ENCODE measurements at regions not wholly inside any gene's neighbourhood (a gene's known extent, or its start where the extent isn't known, plus 50 kb on each side); places are given as distances from the start of the nearest gene placed in this dataset.
A peak's percentile ranks its signal among the peaks of the same experiment; 100 is the strongest.

- Histone ChIP-seq H3K4me1 (ENCODE audit: control insufficient read depth, insufficient read depth, low read length, poor library complexity, severe bottlenecking) (peaks cover 13% of the 10 kb centered on the region), H3K36me3 (ENCODE audit: control insufficient read depth, insufficient read depth, low read length) (no peaks in the 10 kb centered on the region), H3K9me3 (ENCODE audit: control insufficient read depth, low read length) (no peaks in the 10 kb centered on the region), H3K27ac (ENCODE audit: low read depth, low read length, severe bottlenecking) (no peak overlapping the region), H3K4me3 (ENCODE audit: extremely low read depth, insufficient read depth, low read length, poor library complexity, severe bottlenecking) (no peak overlapping the region)
- WGBS, 2 experiments (ENCODE audit: insufficient coverage in 2 of 2), result 86 to 100% methylated on average over 1 to 2 of the region's 3 CpGs
These were observed 445.7 kb upstream of the TRPC7 start for GRCh38 chr5:136811086-136811485.

- H3K4me1 ChIP-seq (ENCODE audit: control insufficient read depth, insufficient read depth, low read length, poor library complexity, severe bottlenecking), result peaks cover 13% of the 10 kb centered on the region
- WGBS, 2 experiments (ENCODE audit: insufficient coverage in 2 of 2), result 93 to 96% methylated on average over 3 to 5 of the region's 5 CpGs
- no peak overlapping the region for H3K27ac ChIP-seq (ENCODE audit: low read depth, low read length, severe bottlenecking)
- H3K9me3 ChIP-seq (ENCODE audit: control insufficient read depth, low read length), result no peaks in the 10 kb centered on the region
- no peaks in the 10 kb centered on the region for H3K36me3 ChIP-seq (ENCODE audit: control insufficient read depth, insufficient read depth, low read length)
- no peak overlapping the region for H3K4me3 ChIP-seq (ENCODE audit: extremely low read depth, insufficient read depth, low read length, poor library complexity, severe bottlenecking)
These were observed 445.0 kb upstream of the TRPC7 start for GRCh38 chr5:136810261-136810801.

DNA sequence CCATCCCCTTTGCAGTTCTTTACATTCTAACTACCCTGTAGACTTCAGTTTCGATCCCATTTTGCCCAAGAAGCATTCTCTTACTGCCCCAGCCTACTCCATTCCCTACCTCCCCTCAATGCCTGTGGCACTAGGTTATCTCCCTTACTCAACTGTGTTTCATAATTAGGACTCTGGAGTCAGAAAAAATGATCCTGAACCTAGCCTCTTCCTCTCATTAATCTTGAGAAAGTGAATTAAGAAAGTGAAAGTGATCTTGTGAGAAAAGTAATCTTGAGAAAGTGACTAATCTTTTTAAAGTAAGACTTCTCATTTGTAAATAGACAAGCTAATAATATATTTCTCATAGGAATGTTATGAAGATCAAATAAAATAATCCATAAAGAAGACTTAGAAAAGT lies 444.0 kb upstream of the TRPC7 start:
- H3K4me3 ChIP-seq (ENCODE audit: extremely low read depth, insufficient read depth, low read length, poor library complexity, severe bottlenecking), result no peak overlapping the region
- H3K36me3 ChIP-seq (ENCODE audit: control insufficient read depth, insufficient read depth, low read length), result no peaks in the 10 kb centered on the region
- no peak overlapping the region for H3K27ac ChIP-seq (ENCODE audit: low read depth, low read length, severe bottlenecking)
- no peaks in the 10 kb centered on the region for H3K9me3 ChIP-seq (ENCODE audit: control insufficient read depth, low read length)
- H3K4me1 ChIP-seq (ENCODE audit: control insufficient read depth, insufficient read depth, low read length, poor library complexity, severe bottlenecking), result peaks cover 13% of the 10 kb centered on the region
- WGBS, 2 experiments (ENCODE audit: insufficient coverage in 2 of 2), result 91 to 100% methylated on average over 1 of the region's 1 CpG

DNA sequence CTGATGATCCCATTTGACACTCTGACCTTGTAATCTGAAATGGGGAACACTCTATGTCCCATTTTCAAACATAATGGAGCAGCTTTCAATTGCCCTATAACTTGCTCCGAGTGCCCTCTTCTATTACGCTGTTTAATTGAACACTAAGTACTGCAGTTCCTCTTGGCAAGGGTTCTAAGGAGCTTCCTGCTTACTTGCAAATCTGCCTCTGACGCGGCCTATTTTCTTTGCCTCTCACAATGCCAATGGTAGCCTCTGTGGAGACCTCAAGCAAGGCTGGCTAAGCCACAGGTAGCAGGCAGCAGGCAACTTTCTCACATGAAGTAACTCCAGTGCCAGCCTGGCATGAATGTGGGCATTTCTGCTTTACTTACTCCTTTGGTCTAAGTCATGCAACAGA lies 443.4 kb upstream of the TRPC7 start:
- Histone ChIP-seq H3K9me3 (ENCODE audit: control insufficient read depth, low read length) (no peaks in the 10 kb centered on the region), H3K27ac (ENCODE audit: low read depth, low read length, severe bottlenecking) (no peak overlapping the region), H3K4me3 (ENCODE audit: extremely low read depth, insufficient read depth, low read length, poor library complexity, severe bottlenecking) (no peak overlapping the region), H3K4me1 (ENCODE audit: control insufficient read depth, insufficient read depth, low read length, poor library complexity, severe bottlenecking) (peaks cover 13% of the 10 kb centered on the region), H3K36me3 (ENCODE audit: control insufficient read depth, insufficient read depth, low read length) (no peaks in the 10 kb centered on the region)
- WGBS, 2 experiments (ENCODE audit: insufficient coverage in 2 of 2), result 92 to 96% methylated on average over 4 of the region's 4 CpGs

GRCh38 chr5:136805466-136805865 lies 440.1 kb upstream of the TRPC7 start:
- Histone ChIP-seq H3K9me3 (ENCODE audit: control insufficient read depth, low read length) (no peaks in the 10 kb centered on the region), H3K4me1 (ENCODE audit: control insufficient read depth, insufficient read depth, low read length, poor library complexity, severe bottlenecking) (no peaks in the 10 kb centered on the region), H3K36me3 (ENCODE audit: control insufficient read depth, insufficient read depth, low read length) (no peaks in the 10 kb centered on the region), H3K4me3 (ENCODE audit: extremely low read depth, insufficient read depth, low read length, poor library complexity, severe bottlenecking) (no peak overlapping the region), H3K27ac (ENCODE audit: low read depth, low read length, severe bottlenecking) (no peak overlapping the region)
- WGBS, 2 experiments (ENCODE audit: insufficient coverage in 2 of 2), result no CpG with 5 or more reads among the region's 2 CpGs

DNA sequence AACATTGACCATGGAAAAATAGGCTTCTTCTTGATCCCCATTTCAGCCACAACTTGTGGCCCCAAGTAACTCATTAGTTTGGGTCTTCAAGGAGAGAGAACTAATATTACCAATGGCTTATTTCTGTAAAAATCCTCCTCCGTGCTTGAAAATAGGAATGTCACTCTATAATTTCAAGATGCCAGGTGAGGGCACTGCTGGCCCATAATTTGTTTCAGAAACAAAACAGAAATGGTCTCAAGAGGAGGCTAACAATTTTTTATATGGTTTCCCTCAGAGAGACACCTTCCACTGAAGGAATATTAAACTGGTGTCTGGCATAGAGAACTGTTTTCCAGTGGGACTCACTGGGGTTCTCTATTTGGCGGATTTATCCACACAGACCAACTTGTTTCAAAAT lies 437.0 kb upstream of the TRPC7 start:
- Histone ChIP-seq H3K36me3 (ENCODE audit: control insufficient read depth, insufficient read depth, low read length) (no peaks in the 10 kb centered on the region), H3K9me3 (ENCODE audit: control insufficient read depth, low read length) (no peaks in the 10 kb centered on the region), H3K27ac (ENCODE audit: low read depth, low read length, severe bottlenecking) (no peak overlapping the region), H3K4me3 (ENCODE audit: extremely low read depth, insufficient read depth, low read length, poor library complexity, severe bottlenecking) (no peak overlapping the region), H3K4me1 (ENCODE audit: control insufficient read depth, insufficient read depth, low read length, poor library complexity, severe bottlenecking) (no peaks in the 10 kb centered on the region)
- no CpG with 5 or more reads among the region's 2 CpGs for WGBS, 2 experiments (ENCODE audit: insufficient coverage in 2 of 2)

DNA sequence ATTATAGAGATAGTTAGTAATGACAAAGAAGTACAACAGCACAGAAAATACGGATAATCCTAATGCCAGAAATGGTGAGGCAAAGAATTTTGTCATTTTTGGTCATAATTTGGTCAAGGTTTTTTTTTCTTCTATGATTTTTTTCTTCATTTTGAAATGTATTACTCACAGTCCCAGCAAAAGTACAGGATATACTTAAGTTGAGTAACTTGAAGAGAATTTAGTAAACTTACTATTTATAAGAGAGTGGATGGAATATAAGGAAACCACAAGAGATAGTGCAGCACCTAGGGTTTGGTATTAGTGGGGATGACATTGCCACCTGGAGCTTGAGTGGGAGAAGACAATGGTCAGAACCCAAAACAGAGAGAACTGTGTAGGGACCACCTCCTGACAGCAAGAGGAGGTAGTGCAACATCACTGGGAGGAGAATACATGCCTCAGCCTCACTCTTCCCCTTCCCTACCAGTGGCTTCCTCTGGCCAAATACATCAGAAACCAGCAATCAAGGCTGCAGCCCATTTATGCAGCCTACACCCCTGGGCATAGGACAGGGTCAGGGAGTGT lies 434.5 kb upstream of the TRPC7 start:
- Histone ChIP-seq H3K27ac (ENCODE audit: low read depth, low read length, severe bottlenecking) (no peak overlapping the region), H3K4me1 (ENCODE audit: control insufficient read depth, insufficient read depth, low read length, poor library complexity, severe bottlenecking) (no peaks in the 10 kb centered on the region), H3K36me3 (ENCODE audit: control insufficient read depth, insufficient read depth, low read length) (no peaks in the 10 kb centered on the region), H3K4me3 (ENCODE audit: extremely low read depth, insufficient read depth, low read length, poor library complexity, severe bottlenecking) (no peak overlapping the region), H3K9me3 (ENCODE audit: control insufficient read depth, low read length) (no peaks in the 10 kb centered on the region)
- no CpG with 5 or more reads among the region's 1 CpG for WGBS, 2 experiments (ENCODE audit: insufficient coverage in 2 of 2)

- no CpG with 5 or more reads among the region's 3 CpGs for WGBS, 2 experiments (ENCODE audit: insufficient coverage in 2 of 2)
- Histone ChIP-seq H3K9me3 (ENCODE audit: control insufficient read depth, low read length) (no peaks in the 10 kb centered on the region), H3K4me3 (ENCODE audit: extremely low read depth, insufficient read depth, low read length, poor library complexity, severe bottlenecking) (no peak overlapping the region), H3K4me1 (ENCODE audit: control insufficient read depth, insufficient read depth, low read length, poor library complexity, severe bottlenecking) (no peaks in the 10 kb centered on the region), H3K27ac (ENCODE audit: low read depth, low read length, severe bottlenecking) (no peak overlapping the region), H3K36me3 (ENCODE audit: control insufficient read depth, insufficient read depth, low read length) (no peaks in the 10 kb centered on the region)
These were observed 428.0 kb upstream of the TRPC7 start for GRCh38 chr5:136793300-136793699.

GRCh38 chr5:136781464-136781863 lies 416.1 kb upstream of the TRPC7 start:
- Histone ChIP-seq H3K9me3 (ENCODE audit: control insufficient read depth, low read length) (no peaks in the 10 kb centered on the region), H3K4me3 (ENCODE audit: extremely low read depth, insufficient read depth, low read length, poor library complexity, severe bottlenecking) (no peak overlapping the region), H3K4me1 (ENCODE audit: control insufficient read depth, insufficient read depth, low read length, poor library complexity, severe bottlenecking) (peaks cover 2% of the 10 kb centered on the region), H3K36me3 (ENCODE audit: control insufficient read depth, insufficient read depth, low read length) (no peaks in the 10 kb centered on the region), H3K27ac (ENCODE audit: low read depth, low read length, severe bottlenecking) (no peak overlapping the region)
- 75 to 88% methylated on average over 1 to 2 of the region's 3 CpGs for WGBS, 2 experiments (ENCODE audit: insufficient coverage in 2 of 2)

GRCh38 chr5:136780518-136780917 lies 415.2 kb upstream of the TRPC7 start:
- H3K36me3 ChIP-seq (ENCODE audit: control insufficient read depth, insufficient read depth, low read length), result no peaks in the 10 kb centered on the region
- no peak overlapping the region for H3K4me3 ChIP-seq (ENCODE audit: extremely low read depth, insufficient read depth, low read length, poor library complexity, severe bottlenecking)
- WGBS, 2 experiments (ENCODE audit: insufficient coverage in 2 of 2), result no CpG with 5 or more reads among the region's 2 CpGs
- H3K9me3 ChIP-seq (ENCODE audit: control insufficient read depth, low read length), result peaks cover 3% of the 10 kb centered on the region
- no peak overlapping the region for H3K27ac ChIP-seq (ENCODE audit: low read depth, low read length, severe bottlenecking)
- peaks cover 9% of the 10 kb centered on the region for H3K4me1 ChIP-seq (ENCODE audit: control insufficient read depth, insufficient read depth, low read length, poor library complexity, severe bottlenecking)

GRCh38 chr5:136776022-136776927 lies 410.9 kb upstream of the TRPC7 start:
- Histone ChIP-seq H3K27ac (ENCODE audit: low read depth, low read length, severe bottlenecking) (peak overlapping the region; percentile 63), H3K36me3 (ENCODE audit: control insufficient read depth, insufficient read depth, low read length) (no peaks in the 10 kb centered on the region), H3K4me3 (ENCODE audit: extremely low read depth, insufficient read depth, low read length, poor library complexity, severe bottlenecking) (no peak overlapping the region), H3K4me1 (ENCODE audit: control insufficient read depth, insufficient read depth, low read length, poor library complexity, severe bottlenecking) (peaks cover 9% of the 10 kb centered on the region), H3K9me3 (ENCODE audit: control insufficient read depth, low read length) (peaks cover 3% of the 10 kb centered on the region)
- WGBS, 2 experiments (ENCODE audit: insufficient coverage in 2 of 2), result 63 to 76% methylated on average over 1 to 2 of the region's 4 CpGs
